Posterior vena cava (tissue), 2 donors: ENCODE measurements at regions not wholly inside any gene's neighbourhood (a gene's known extent, or its start where the extent isn't known, plus 50 kb on each side); places are given as distances from the start of the nearest gene placed in this dataset.

Experiments used
- DNase-seq: peaks from one replicate; pipeline ENCODE4 v3.0.0-alpha.2; 2020; ENCODE audit warnings: low spot score
- intact Hi-C, 2 donors: fragments of 100-400 bp; cut with DNase I; formaldehyde crosslinking; loops; one replicate each; pipeline versions ENCODE4 v1.14.1 to v1.14.2; 2022 to 2023
- donor health status: DM: yes; HTN: yes; CAD: no.
- donor health status: DM: yes; HTN: yes; CAD: no.

DNA sequence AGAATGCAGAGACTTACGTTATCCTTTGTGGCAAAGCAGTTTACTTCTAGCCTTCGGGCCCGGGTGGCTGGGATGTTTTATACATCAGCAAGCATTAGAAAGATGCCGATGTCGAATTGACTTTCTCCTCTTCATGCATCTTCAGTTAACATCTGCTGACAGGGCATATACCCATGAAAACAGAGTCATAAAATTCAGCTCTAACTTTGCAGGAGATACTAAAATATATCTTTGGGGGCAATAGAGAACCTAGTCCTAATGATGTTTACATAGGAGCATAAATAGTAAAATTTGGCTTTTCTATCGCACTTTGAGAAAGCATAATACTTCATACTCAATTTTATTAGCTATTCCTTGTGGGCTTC is 247.9 kb downstream of the PRELID2 start:
- DNase-seq = no peak
- intact Hi-C loops = no loop called here

DNA sequence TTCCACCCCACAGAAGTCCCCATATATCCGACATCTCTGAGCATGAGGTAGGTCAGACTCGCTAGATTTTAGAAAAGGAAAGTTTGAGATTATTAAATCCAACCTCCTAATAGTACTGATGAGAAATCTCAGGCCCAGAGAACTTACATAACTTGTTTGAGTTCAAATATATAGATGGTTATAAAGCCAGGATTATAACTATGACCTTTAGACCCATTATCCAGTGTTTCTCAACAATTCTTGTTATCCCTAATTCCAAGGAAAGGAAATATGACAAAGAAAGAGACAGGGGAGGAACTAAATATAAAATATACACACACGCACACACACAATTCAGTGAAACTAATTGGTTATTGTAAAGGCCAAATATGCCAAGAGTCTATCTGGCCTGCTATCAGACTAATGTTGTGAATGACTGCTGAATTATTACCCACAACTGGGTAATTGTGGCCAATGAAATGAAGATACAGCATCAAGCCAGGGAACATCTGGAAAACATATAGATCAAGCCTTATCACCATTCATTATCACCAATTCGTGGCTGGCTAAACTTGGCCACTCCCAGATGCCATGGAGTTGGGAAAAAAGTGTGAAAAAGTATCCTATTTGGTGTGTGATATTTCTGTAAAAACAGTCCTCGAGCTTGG is 248.4 kb downstream of the PRELID2 start:
- intact Hi-C loops = no loop called here
- DNase-seq = no peak

DNA sequence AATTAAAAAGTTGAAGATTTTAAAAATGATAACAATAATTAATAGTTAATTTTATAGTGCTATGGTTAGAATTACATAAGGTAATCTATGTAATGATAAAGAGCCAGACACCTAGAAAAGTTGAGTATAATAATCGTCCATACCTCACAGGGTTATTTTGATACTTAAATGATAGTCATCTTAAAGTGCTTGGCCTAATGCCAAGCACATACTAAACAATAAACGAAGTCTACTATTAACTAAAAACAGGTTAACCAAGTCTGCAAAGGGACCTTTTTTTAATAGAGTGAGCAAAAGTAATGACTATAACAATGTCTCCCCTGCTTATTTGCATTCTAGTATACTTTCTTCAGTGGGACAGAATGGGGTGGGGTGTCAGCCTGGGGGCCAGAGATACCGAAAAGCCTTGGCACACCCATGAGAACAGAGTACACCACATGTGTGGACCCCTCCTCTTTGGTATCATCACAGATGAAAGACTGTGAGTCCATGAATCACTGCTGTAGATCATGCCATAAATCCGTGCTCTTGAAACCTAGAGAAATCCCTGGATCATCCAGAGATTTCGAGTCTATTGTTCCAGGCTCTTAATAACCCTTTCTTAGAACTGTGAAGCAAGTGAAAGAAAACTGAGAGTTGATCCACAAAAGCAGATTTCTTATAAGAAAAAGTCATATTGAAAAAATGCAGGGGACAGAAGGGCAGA is 249.5 kb downstream of the PRELID2 start:
- intact Hi-C loops = no loop called here
- no peak for DNase-seq

DNA sequence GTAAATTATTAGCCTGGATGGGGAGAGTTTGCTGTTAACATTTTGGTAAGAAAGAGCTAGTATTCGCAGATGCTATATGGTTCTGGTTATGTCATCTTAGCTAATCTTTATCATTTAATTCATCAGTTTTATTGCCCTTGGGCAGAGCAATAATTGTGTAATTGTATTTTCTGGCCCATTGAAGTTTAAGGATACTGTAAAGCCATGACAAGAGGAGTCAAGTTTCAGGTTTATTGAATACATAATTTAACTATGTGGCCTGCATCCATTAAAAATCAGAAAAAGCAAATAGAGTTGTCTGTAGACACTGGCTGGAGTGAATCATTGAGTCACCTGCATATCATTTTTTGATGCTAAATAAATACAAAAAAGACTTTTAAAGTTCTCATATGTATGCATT is 255.8 kb downstream of the PRELID2 start:
- intact Hi-C loops = no loop called here
- no peak for DNase-seq

DNA sequence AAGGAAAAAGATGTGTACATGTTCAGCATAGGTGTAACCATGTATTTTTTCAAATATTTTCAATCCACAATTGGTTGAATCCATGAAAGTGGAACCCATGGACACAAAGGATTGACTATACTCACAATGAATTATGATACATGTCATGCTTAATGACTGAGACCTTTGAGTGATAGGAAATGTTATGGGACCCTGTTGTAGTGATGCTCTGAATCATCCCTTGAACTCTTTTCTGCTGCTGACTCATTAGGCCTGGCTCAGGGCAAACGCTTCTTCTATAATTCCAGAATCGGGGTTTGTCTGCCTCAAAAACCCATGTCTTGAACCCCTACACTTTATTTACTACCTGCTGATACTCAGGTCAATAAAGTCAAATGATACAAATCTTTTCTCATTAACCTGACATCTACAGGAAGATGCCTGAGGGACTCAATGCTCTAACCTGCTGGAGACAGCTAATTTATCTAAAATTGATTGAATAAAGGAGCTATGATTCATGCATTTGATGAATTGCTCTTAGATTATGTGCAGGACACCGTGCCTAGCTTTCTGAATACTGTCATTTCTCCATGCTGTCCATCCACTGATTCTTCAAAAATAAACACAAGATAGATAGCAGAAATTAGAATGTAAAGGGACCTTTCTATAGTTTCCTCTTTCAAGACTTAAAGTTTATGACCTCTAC is 260.1 kb downstream of the PRELID2 start:
- no peak for DNase-seq
- intact Hi-C loops = no loop called here

DNA sequence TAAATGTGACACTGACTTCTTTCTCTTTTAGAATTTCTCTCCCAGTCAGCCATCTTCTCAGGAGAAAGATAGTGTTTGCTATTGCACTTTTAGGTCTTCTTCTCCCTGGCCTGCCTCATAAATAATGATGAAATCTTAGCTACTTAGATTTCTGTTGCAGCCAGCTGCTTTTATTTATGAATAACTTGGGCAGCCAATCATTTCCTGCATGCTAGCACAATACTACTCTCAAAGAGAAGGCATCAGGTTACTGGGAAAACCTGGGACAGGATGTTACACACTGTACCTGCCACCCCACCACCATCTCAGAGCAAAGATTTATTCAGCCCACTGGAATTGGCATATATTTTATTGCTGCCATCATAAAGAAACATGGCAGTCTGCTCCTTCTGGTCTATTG is 266.6 kb downstream of the PRELID2 start:
- intact Hi-C loops = no loop called here
- DNase-seq = no peak

DNA sequence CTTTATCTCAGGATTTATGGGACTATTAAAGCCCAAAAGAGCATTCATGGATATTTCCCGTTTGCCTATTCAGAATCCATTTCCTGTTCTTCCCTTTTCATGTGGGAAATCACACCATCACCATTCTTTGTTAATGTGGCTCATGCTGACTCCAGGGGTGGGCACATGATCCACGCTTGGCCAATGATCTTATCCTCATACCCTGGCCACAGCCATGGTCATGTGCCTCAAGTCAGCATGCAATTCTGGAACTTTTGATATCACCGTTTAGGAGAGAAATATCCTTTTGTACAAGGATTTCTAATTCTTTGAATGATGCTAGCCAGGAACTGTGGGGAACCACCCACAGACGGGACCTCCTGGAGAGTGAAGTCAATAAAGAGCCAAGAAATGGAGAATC is 272.2 kb downstream of the PRELID2 start:
- DNase-seq = no peak
- intact Hi-C loops = no loop called here

DNA sequence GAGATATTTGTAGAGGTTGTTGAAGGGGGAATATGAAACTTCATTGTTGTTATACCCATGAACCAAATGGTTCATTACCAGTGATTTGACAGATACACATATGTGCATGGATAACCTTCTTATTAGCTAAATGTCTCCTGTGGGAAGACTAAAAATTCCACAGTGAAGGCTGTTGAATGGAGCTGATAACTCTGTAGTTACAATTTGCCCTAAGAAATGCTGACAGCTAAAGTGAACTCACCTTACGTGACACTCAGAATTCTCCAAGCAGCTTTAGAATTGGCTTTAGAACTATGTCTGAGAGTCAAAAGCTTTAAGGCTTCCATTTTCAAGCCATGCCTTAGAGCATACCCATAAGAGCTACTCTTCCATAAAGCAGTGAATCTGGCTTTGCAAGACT is 276.9 kb downstream of the PRELID2 start:
- no peak for DNase-seq
- intact Hi-C loops = no loop called here

DNA sequence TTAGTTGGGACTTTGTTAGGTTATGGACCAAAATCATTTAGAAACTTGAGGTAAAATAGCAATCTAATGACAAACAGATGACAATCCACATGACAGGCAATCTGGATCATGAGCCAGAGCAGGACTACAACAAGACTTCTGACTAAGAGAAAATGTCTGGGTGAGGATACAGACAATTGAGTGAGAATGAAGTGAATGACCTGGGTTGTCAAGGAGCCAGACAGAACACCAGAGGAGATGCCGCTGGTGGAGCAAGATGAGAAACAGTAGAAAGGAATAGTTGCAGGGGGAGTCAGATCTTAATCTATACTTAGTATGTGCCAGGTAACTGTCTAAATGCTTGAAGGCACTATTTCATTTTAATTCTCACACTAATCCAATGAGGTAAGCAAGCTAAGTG is 277.8 kb downstream of the PRELID2 start:
- intact Hi-C loops = no loop called here
- no peak for DNase-seq

DNA sequence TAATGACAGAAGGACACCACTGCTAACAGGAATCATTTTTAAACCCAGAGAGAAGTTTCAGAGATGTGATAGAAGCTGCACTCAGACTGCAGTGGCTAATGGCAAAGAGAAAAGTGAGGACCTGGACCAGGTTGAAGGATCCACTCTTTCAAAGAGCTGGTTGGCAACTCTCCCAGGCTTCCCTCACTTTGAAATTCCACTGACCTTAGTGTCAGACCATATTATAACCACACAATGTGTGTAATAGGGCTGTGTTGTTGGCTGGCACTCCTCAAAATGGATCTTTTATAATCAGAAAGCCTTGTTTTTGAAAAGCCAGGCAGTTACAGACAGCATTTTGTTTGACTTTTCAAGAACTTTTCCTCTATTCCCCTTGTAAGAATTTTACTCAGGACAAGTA is 280.7 kb downstream of the PRELID2 start:
- intact Hi-C loops = no loop called here
- no peak for DNase-seq

DNA sequence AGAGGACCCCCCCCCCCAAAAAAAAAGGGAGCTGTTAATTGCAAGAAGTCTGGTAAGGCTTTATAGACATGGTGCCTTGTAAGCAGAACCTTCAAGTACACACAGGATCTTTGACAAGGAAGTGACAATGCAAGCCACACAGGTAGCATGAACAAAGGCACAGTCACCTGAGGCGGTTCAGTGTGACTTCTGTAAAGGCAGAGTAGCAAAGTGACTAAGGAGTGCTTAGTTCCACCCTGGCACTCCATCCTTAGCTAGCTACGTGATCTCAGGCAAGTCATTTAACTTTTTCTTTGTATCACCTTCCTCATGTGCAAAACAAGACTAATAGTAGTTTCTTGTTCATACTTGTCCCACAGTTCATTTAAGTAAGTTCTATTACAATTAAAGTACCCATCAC is 282.0 kb downstream of the PRELID2 start:
- intact Hi-C loops = no loop called here

DNA sequence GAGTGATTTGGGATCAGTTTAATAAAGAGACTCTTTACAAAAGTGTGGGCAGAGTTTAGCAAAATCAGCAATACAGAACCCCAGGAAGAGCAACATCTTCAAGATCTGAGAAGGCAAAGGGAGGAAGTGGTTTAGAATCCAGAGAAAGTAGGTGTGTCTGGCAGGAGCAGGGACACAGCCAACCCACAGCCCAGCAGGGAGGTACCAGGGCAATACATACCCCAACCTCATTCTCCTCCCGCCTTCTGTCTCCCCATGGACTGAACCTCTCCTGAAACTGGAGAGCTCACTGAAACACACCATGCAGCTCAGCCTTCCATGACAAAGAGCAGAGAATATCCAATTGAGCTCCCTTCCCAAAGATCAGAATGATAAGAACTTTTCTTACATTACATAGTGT is 283.4 kb downstream of the PRELID2 start:
- DNase-seq = no peak
- intact Hi-C loops = no loop called here

More for the DNA sequence above, 282.0 kb downstream of the PRELID2 start:
- DNase-seq = no peak

DNA sequence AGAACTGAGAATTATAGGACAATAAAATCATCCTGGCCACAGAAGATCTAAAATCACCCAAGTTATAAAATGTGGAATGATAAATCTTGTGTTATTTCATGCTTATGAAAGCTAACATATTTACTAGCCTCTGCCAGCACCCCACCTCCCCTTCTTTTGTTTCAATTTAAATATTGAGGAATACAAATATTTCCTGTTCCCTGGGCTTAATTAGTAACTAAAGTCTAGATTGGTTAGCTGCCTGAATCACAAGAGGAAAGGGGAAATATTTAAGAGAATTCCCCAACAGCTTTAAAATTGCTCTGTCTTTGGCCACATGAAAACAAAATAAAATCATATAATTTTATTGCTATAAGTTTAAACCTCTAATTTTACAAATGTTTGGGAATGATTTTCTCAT is 287.0 kb downstream of the PRELID2 start:
- intact Hi-C loops = no loop called here
- DNase-seq = no peak

DNA sequence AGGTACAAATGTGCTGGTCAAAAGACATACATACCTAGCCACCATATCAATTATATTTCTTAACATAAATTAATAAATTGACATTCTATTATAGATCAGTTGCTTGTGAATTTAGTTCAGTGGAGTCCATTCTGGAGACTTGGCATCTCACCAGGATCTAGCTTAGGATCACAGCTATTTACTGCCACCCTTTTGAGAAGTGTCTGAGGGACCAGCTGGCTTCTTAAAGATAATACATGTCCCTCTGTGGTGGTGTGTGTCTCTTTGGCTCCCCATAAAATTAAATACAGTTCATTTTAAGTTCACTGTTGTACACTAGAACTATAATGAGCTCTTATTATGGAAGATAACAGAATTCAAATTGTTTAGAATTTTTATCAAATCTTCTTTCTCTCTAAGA is 290.7 kb downstream of the PRELID2 start:
- intact Hi-C loops = no loop called here

DNA sequence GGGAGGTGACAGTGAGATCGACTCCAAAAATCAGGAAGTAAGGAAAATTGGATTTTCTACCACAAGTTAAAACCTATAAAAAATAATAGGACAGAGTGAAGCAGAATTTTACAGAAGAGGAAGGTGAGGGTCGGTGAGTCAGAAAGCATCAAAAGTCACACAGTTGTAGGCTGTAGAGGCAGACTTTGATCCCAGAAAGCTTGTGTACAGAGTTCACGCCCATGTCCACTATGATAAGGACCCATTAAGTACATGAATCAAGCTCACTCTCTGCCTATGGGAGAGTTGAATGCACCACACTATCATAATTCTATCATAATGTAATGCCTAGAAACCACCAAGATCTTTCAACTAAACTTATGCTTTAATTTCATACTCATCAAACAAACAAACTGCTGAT is 291.2 kb downstream of the PRELID2 start:
- no peak for DNase-seq
- intact Hi-C loops = no loop called here

More for the DNA sequence above, 290.7 kb downstream of the PRELID2 start:
- no peak for DNase-seq

DNA sequence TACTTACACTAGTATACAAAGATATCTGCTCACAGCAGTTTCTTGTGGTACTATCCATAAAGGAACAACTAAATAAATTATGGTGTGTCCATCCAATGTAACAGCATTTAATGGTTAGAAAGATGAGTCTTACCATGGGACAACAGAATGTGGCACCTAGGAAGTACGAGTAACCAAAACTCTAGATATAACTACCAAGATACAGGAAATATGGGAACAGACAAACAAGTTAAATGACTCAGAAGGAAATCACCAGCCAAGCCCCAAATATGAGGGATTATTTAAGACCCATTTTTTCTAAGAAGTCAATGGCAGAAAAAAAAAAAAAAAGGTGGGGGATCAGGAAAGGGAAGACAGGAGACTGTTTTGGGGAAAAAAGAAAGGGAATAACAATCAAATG is 294.8 kb downstream of the PRELID2 start:
- intact Hi-C loops = no loop called here
- DNase-seq = no peak

DNA sequence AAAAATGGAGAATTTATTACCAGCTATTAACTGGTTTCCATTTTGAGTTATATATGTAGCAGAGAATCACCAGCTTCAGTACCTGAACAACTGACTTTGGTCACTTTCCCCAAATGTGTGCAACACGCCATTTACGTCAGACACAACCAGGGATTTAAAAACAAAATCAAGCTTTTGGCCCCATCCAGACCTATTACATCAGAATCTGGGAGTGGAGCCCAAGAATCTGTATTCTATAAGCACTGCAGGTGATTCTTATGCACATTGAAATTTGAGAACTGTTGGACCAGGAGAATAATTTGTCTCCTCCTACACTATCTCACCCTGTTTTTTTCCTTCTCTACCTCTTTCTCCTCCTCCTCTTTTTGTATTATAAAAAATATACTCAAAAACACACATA is 295.9 kb downstream of the PRELID2 start:
- DNase-seq = no peak
- intact Hi-C loops = no loop called here

DNA sequence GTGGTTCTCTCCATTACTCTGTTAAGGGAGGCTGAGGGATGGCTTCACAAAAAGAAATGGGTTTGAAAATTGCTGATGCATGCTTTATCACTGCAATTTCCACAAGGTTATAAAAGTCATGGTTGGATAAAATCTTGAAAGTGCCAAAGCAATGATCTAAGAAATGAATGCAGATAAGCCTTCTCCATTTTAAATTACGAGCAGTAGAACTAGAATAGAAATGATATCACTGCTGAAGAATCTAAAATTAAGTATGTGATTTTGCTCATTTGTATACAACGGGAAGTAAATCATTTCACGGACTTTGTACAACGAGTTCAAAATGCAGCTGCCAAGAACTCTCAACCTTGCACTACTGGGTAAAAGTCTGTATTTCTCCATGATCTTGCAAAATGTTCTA is 299.0 kb downstream of the PRELID2 start:
- intact Hi-C loops = no loop called here
- DNase-seq = no peak

DNA sequence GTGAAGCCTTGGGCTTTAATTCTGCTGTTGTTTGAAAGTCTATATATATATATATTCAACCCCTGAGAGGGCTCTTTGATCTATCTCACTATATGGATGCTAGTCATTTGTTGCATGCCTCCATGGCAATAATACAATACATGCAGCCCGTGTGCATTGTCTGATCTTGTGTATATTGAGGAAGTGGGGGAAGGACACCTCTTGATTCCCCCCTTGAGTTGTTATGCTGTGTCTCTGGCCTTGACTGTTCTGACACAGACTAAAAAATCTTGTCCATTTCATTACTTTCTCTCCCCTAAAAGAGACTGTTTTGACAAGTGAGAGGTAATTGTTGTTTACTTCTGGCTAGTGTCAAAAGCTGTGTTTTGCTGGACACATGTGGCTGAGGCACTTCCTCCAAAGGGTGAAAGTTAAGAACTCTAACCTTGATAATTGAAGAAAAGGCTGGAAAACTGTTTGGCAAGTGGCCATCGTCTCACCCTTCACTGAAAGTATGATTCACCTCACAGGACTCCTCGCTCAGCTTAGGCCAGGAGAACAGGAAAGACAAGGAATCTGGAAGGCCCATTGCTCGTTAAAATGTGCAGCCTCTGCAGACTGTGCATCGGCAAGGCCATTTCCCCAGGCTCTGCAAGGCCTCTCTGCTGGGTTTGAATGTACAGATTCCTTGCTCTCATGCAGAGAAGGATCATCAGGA is 304.0 kb downstream of the PRELID2 start:
- intact Hi-C loops = no loop called here
- no peak for DNase-seq

DNA sequence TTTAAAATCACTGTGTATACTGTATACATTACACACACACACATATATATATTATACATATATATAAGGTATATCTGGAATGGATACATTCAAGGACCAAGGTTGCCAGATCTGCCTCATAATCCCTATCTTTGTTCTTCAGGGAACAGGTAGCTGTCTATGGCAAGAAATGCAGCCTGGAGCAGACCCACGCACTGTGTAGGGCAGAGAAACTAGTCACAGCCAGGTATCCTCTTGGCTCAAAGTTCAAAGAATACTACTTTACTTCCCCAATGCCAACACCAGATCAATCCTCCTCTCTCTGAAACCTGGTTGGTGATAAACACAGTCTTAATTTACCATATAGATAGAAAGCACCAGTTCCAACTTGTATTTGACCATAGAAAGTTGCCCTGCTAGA is 313.6 kb downstream of the PRELID2 start:
- intact Hi-C loops = no loop called here
- DNase-seq = no peak
